ENCODE measurements at regions not wholly inside any gene's neighbourhood (a gene's known extent, or its start where the extent isn't known, plus 50 kb on each side); places are given as distances from the start of the nearest gene placed in this dataset.

GRCh38 chr5:160969645-160970044 lies 117.6 kb upstream of the ATP10B start:
- intact Hi-C loops (cut with DNase I; ENCODE audit: low total_unique reads) = no loop called here
- Histone ChIP-seq H3K27me3 (no peaks in the 10 kb centered on the region), H3K4me1 (no peaks in the 10 kb centered on the region), H3K27ac (no peak overlapping the region), H3K4me3 (no peak overlapping the region), H3K9me3 (no peaks in the 10 kb centered on the region), H3K36me3 (no peaks in the 10 kb centered on the region)
- no peak for DNase-seq
- TF ChIP-seq POLR2A (IDR thresholded peaks at IDR 0.05) (no peak), CTCF (IDR thresholded peaks at IDR 0.05 in 4 of 5, conservative IDR thresholded peaks at IDR 0.05 in 1 of 5) (no peak)
- in situ Hi-C loops (cut with MboI; ENCODE audit: low sequenced_read_pairs in 4 of 4) = no loop called here
- ATAC-seq = no peak

- Histone ChIP-seq H3K4me1 (no peaks in the 10 kb centered on the region), H3K36me3 (no peaks in the 10 kb centered on the region), H3K27ac (no peak overlapping the region), H3K9me3 (no peaks in the 10 kb centered on the region), H3K4me3 (no peak overlapping the region), H3K27me3 (no peaks in the 10 kb centered on the region)
- in situ Hi-C loops (cut with MboI; ENCODE audit: low sequenced_read_pairs in 4 of 4) = no loop called here
- DNase-seq (no peak), ATAC-seq (no peak)
- intact Hi-C loops (cut with DNase I; ENCODE audit: low total_unique reads) = no loop called here
- TF ChIP-seq CTCF (IDR thresholded peaks at IDR 0.05 in 4 of 5, conservative IDR thresholded peaks at IDR 0.05 in 1 of 5) = no peak
- no peak for TF ChIP-seq POLR2A (IDR thresholded peaks at IDR 0.05)
These were observed 116.5 kb upstream of the ATP10B start for GRCh38 chr5:160968480-160968879.

GRCh38 chr5:160966921-160967320 lies 114.9 kb upstream of the ATP10B start:
- TF ChIP-seq POLR2A (IDR thresholded peaks at IDR 0.05) (no peak), CTCF (IDR thresholded peaks at IDR 0.05 in 4 of 5, conservative IDR thresholded peaks at IDR 0.05 in 1 of 5) (no peak)
- H3K4me1 ChIP-seq = no peaks in the 10 kb centered on the region
- H3K9me3 ChIP-seq = no peaks in the 10 kb centered on the region
- H3K27ac ChIP-seq = no peak overlapping the region
- in situ Hi-C loops (cut with MboI; ENCODE audit: low sequenced_read_pairs in 4 of 4) (no loop called here), intact Hi-C loops (cut with DNase I; ENCODE audit: low total_unique reads) (no loop called here)
- no peaks in the 10 kb centered on the region for H3K36me3 ChIP-seq
- DNase-seq (no peak), ATAC-seq (no peak)
- no peak overlapping the region for H3K4me3 ChIP-seq
- H3K27me3 ChIP-seq = no peaks in the 10 kb centered on the region

GRCh38 chr5:160961761-160962160 lies 109.8 kb upstream of the ATP10B start:
- in situ Hi-C loops (cut with MboI; ENCODE audit: low sequenced_read_pairs in 4 of 4) = no loop called here
- Histone ChIP-seq H3K4me1 (no peaks in the 10 kb centered on the region), H3K9me3 (no peaks in the 10 kb centered on the region), H3K27me3 (no peaks in the 10 kb centered on the region), H3K27ac (no peak overlapping the region), H3K4me3 (no peak overlapping the region), H3K36me3 (no peaks in the 10 kb centered on the region)
- TF ChIP-seq POLR2A (IDR thresholded peaks at IDR 0.05) (no peak), CTCF (IDR thresholded peaks at IDR 0.05 in 4 of 5, conservative IDR thresholded peaks at IDR 0.05 in 1 of 5) (no peak)
- ATAC-seq = no peak
- DNase-seq = no peak
- intact Hi-C loops (cut with DNase I; ENCODE audit: low total_unique reads) = no loop called here

- Histone ChIP-seq H3K27ac (no peak overlapping the region), H3K27me3 (no peaks in the 10 kb centered on the region), H3K4me3 (no peak overlapping the region), H3K36me3 (no peaks in the 10 kb centered on the region), H3K4me1 (no peaks in the 10 kb centered on the region), H3K9me3 (no peaks in the 10 kb centered on the region)
- DNase-seq (no peak), ATAC-seq (no peak)
- intact Hi-C loops (cut with DNase I; ENCODE audit: low total_unique reads) (no loop called here), in situ Hi-C loops (cut with MboI; ENCODE audit: low sequenced_read_pairs in 4 of 4) (no loop called here)
- no peak for TF ChIP-seq CTCF (IDR thresholded peaks at IDR 0.05 in 4 of 5, conservative IDR thresholded peaks at IDR 0.05 in 1 of 5)
- TF ChIP-seq POLR2A (IDR thresholded peaks at IDR 0.05) = no peak
These were observed 109.0 kb upstream of the ATP10B start for GRCh38 chr5:160961038-160961437.
